GM21447 (cell line): ENCODE measurements at regions not wholly inside any gene's neighbourhood (a gene's known extent, or its start where the extent isn't known, plus 50 kb on each side); places are given as distances from the start of the nearest gene placed in this dataset.

Source experiments
- ATAC-seq: cut with Tn5 transposase; IDR thresholded peaks from one replicate; pipeline ENCODE4 v1.9.1; 2021; ENCODE audit not compliant: unreplicated experiment

GRCh38 chr3:150220799-150221198 lies 187.3 kb upstream of the TSC22D2 start:
- no peak for ATAC-seq

- no peak for ATAC-seq
Observed at GRCh38 chr3:150220041-150220440, 188.1 kb upstream of the TSC22D2 start.

DNA sequence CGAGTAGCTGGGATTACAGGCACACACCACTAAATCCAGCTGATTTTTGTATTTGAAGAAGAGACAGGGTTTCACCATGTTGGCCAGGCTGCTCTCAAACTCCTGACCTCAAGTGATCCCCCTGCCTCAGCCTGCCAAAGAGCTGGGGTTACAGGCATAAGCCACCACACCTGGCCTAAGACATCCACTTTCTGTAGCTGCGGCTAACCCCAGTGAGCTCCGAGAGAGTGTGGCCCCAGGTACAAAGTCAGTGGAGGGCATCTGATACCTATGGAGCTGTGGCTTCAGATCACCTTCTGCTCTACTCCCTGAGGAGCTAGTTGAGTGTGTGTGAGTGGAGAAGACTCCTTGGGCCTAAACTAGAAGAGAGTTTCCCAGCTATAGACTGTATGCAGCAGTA lies 189.3 kb upstream of the TSC22D2 start:
- ATAC-seq: no peak

GRCh38 chr3:150218236-150218635 lies 189.9 kb upstream of the TSC22D2 start:
- ATAC-seq: no peak

DNA sequence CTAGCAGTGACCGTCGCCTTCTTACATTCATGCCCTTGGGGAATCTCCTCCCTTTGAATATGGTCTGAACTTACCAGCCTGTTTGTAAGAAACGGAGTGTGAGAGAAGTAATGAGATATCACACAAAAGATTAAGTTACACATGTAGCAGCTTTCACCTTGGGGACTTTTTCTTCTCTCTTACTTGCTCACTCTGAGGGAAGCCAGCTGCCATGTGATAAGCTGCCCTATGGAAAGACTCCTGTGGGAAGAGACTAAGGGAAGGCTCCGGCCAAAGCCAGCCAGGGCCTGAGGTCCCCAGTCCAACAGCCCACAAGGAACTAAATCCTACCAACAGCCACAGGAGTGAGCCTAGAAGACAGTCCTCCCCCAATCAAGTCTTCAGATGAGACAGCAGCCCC lies 190.4 kb upstream of the TSC22D2 start:
- no peak for ATAC-seq

DNA sequence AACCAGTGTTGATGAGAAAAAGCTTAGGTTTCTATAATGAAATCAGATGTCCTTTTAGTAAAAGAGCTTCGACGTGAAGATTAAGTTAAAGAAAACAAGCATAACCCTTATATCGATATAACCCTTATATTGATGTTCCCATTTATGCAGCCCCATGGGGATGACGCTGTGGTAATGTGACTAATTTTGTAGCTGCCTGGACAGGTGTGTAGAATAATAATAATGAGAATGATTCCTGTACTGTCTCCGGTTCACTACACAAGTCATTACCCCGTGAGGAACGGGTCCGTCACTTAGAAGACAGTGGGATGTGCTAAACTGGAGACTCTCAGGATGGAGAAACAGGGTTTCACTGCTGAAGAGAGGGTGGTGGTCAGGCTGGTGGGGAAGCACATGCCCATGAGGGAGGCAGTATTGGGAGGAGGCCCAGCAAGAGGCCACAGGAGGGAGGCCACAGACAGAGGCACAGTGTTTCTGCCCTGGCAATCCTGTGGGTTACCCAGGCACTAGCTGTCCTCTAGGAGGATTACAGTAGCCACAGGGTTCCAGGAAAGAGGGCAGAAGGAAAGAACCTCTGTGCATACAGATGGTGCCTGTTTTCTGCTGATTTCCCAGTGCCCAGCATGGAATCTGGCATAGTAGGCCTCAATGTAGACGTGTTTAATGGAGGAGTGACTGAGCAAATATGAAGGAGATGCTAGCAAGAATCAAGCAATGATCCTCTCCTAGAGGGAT lies 191.1 kb upstream of the TSC22D2 start:
- no peak for ATAC-seq

DNA sequence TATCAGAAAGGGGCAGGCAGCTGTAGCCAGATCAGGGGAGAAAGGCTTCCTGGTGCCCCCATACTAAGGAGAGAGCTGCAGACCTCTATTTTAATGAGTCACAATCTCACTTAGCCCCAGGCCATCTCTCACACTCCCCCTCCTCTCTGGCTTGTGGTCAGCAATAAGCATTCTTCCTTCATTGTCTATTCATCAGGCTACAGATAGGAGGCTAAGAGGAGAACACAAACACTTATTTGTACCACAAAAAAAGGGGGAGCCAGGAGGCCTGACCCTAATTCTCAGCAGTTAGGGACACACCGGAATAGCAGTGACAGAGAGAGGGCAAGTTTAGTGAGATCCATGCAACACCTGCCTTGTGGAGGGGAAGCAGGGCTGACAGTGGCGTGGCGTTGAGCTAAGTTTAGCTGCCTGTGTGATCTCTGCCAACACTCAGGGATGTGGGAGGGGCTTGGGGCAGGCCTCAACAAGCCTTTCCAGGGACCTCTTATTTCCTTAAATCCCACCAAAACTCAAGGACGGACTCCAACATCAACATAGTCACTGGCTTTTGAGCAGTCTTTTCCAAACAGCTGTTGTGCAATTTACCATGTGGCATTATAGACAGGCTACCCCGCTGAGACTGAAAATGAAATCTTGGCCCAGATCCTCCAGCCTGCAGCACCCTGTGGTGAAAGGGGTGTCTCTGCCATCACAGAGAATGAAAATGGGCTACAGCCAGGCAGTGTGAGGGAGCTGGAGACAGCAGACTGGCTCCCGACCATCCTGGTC lies 191.9 kb upstream of the TSC22D2 start:
- ATAC-seq: no peak

GRCh38 chr3:150215616-150216015 lies 192.5 kb upstream of the TSC22D2 start:
- no peak for ATAC-seq

GRCh38 chr3:150213577-150213976 lies 194.5 kb upstream of the TSC22D2 start:
- no peak for ATAC-seq

- ATAC-seq: no peak
Observed at GRCh38 chr3:150210461-150211110, 197.5 kb upstream of the TSC22D2 start.

GRCh38 chr3:150203273-150203672 lies 204.8 kb upstream of the TSC22D2 start:
- ATAC-seq: no peak

- no peak for ATAC-seq
Observed at GRCh38 chr3:150202711-150203110, 205.4 kb upstream of the TSC22D2 start.

DNA sequence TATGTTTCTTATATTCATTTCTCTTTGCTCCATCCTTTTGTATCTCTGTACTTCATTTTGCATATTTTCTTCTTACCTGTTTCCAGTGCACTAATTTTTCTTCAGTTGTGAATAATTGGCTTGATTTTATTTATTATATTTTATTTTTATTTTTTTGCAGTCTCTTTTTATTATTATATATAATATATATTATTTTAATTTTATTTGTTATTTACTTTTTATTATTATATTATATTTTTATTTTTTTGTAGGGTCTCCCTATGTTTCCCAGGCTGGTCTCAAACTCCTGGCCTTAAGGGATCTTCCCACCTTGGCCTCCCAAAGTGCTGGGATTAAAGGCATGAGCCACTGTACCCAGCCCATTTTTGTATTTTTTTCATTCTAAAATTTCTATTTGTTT lies 213.1 kb upstream of the TSC22D2 start:
- ATAC-seq: no peak

DNA sequence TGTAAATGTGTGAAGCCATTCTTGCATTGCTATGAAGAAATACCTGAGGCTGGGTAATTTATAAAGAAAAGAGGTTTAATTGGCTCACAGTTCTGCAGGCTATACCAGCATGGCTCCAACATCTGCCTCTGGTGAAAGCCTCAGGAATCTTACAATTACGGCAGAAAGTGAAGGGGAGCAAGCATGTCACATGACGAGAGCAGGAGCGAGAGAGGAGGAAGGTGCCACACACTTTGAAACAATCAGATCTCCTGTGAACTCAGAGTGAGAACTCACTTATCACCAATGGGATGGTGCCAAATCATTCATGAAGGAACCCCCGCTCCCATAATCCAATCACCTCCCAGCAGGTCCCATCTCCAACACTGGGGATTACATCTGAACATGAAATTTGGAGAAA lies 213.6 kb upstream of the TSC22D2 start:
- ATAC-seq: no peak

DNA sequence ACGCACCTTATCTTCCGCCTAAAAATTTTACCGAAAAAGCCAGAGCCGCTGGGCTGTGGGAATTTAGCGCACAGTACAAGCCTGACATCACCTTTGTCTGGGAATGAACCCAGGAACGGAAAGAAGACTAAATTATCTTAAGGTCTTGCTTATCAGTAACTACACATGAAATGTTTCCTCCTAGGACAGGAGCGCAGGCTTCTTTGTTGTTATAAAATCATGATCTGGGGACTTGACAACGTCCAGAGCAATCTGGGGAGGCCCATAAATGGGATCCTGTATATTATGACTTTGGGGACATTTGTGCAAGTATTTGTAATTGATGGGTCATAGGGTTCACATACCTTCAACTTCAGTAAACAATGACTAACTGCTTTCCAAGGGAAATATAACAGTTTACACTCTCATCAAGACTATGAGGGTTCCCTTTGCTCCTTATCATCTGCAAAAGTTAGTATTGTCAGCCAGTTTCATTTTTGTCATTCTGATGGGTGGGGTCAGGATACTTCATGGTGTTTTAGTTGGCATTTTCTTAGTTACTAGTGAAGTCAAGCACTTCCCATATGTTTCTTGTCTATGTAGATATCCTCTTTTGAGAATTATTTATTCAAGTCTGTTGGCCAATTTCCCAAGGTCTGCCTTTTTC lies 213.9 kb upstream of the PFN2 start:
- ATAC-seq: no peak

DNA sequence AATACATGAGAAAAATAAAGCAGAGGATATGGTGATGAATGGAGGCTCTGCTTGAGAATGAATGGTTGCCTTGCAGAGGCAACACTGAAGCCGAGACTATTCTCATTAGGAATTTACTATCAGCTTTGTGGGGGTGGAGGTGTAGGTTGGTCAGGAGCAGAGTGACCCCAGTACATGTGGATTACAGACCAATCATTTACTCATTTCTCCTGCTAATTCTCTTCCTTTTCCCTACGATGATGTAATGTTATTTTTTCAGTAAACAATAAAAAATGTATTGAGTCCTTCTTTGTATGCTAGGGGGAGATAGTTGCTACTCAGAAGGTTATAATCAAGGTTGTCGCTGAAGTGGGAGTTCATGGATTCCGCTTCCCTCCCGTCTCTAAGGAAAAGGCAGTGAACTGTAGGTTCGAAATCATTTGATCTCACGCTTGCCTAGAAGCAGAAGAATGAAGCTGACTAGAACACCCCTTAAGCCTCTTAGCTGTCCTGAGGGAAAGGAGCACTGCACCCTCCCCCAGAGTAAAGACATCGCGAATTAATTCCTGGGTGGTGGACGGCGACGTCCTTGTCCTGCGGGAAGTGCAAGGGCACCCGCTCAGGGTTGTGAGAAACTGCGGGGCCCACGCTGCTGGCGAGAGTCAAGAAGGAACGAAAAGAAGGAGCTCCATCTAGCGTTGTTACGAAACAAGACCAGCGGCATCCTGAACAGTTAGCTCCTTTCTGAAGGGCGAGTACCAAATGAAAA lies 213.2 kb upstream of the PFN2 start:
- ATAC-seq: peak; percentile 88

DNA sequence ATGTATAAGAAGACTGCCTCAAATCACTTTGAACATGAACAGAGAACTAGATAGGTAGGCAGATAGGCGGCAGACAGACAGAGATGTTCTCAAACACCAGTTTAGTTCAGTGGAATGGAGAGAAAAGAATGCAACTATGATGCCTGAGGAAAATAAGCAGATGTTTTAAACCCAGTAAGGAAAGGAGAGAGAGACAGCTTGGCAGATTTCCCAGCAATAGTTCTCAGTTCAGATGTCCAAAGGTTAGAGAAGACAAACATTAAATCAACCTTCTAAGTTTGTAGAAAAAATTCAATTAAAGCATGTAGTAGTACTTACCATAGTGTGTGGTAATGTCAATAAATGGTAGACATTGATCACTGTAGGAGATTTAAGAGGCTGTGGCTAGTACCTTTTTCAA lies 209.6 kb upstream of the PFN2 start:
- no peak for ATAC-seq

DNA sequence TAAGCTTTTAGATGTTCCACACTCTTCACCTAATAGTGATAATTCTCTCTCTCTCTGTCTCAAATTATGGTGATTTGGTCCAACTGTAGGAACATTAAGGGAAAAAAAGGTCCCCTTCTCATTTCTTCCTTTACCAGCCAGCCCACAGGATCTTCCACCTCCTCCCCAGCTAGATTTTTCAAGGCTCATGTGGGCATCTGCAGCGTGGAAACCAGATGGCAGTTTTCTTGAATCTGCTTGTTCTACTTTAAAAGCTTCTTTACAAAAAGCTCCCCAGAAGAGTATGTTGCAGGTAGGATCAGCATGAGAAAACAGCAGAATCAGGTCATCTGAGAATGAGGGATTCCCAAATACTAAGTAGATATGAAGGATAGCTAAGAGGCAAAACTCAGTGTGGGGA lies 208.6 kb upstream of the PFN2 start:
- no peak for ATAC-seq

- no peak for ATAC-seq
Observed at GRCh38 chr3:150177673-150178381, 207.1 kb upstream of the PFN2 start.

GRCh38 chr3:150174179-150174578 lies 203.5 kb upstream of the PFN2 start:
- ATAC-seq: no peak
